Islet precursor cell (in vitro differentiated cells): ENCODE measurements at regions not wholly inside any gene's neighbourhood (a gene's known extent, or its start where the extent isn't known, plus 50 kb on each side); places are given as distances from the start of the nearest gene placed in this dataset.

Experiments
- DNase-seq: peaks from one replicate; pipeline ENCODE4 v3.0.0-alpha.2; 2018

GRCh38 chr3:124094496-124094895 is 102.6 kb upstream of the ROPN1 start:
- DNase-seq: no peak

- DNase-seq: no peak
These were observed 105.6 kb upstream of the ROPN1 start for GRCh38 chr3:124097362-124098131.

GRCh38 chr3:124101643-124102042 is 109.7 kb upstream of the ROPN1 start:
- no peak for DNase-seq

GRCh38 chr3:124107104-124107890 is 115.4 kb upstream of the ROPN1 start:
- DNase-seq: no peak

GRCh38 chr3:124108446-124108845 is 116.5 kb upstream of the ROPN1 start:
- no peak for DNase-seq

GRCh38 chr3:124113485-124113884 is 121.6 kb upstream of the ROPN1 start:
- DNase-seq: no peak

GRCh38 chr3:124115279-124115678 is 123.4 kb upstream of the ROPN1 start:
- DNase-seq: no peak

- no peak for DNase-seq
These were observed 124.0 kb upstream of the ROPN1 start for GRCh38 chr3:124115956-124116355.

- no peak for DNase-seq
These were observed 125.0 kb upstream of the ROPN1 start for GRCh38 chr3:124116906-124117305.

- no peak for DNase-seq
These were observed 125.6 kb upstream of the ROPN1 start for GRCh38 chr3:124117486-124117885.

- no peak for DNase-seq
These were observed 126.5 kb upstream of the ROPN1 start for GRCh38 chr3:124118397-124118796.

GRCh38 chr3:124119056-124119716 is 127.3 kb upstream of the ROPN1 start:
- DNase-seq: peak; percentile 72

GRCh38 chr3:124121379-124122312 is 129.7 kb upstream of the ROPN1 start:
- DNase-seq: peak; percentile 73

- no peak for DNase-seq
These were observed 133.4 kb upstream of the ROPN1 start for GRCh38 chr3:124125315-124125714.

GRCh38 chr3:124126436-124127023 is 134.6 kb upstream of the ROPN1 start:
- DNase-seq: no peak

- DNase-seq: no peak
These were observed 139.2 kb upstream of the ROPN1 start for GRCh38 chr3:124131158-124131557.

GRCh38 chr3:124131580-124131979 is 139.7 kb upstream of the ROPN1 start:
- no peak for DNase-seq

GRCh38 chr3:124132813-124133212 is 140.9 kb upstream of the ROPN1 start:
- peak; percentile 64 for DNase-seq

- DNase-seq: no peak
These were observed 141.5 kb upstream of the ROPN1 start for GRCh38 chr3:124133366-124133940.

- no peak for DNase-seq
These were observed 145.3 kb upstream of the ROPN1 start for GRCh38 chr3:124137216-124137615.

- no peak for DNase-seq
These were observed 146.2 kb upstream of the ROPN1 start for GRCh38 chr3:124138148-124138547.

- DNase-seq: no peak
These were observed 148.8 kb upstream of the ROPN1 start for GRCh38 chr3:124140746-124141145.
